ENCODE measurements at regions not wholly inside any gene's neighbourhood (a gene's known extent, or its start where the extent isn't known, plus 50 kb on each side); places are given as distances from the start of the nearest gene placed in this dataset.

- TF ChIP-seq CTCF (optimal IDR thresholded peaks at IDR 0.05 in 1 of 3, IDR thresholded peaks at IDR 0.05 in 1 of 3, conservative IDR thresholded peaks at IDR 0.05 in 1 of 3; ENCODE audit: extremely low read depth in 1 of 3, insufficient read depth in 2 of 3, low read length in 3 of 3), result no peak
- TF ChIP-seq EZH2 (IDR thresholded peaks at IDR 0.05; ENCODE audit: low read length), result no peak
Observed at GRCh38 chr10:88057720-88058119, 194.3 kb downstream of the PTEN start.
